ENCODE measurements at regions not wholly inside any gene's neighbourhood (a gene's known extent, or its start where the extent isn't known, plus 50 kb on each side); places are given as distances from the start of the nearest gene placed in this dataset.
"Not testable (repeated sequence)": the region's sequence is repeated elsewhere in the genome, so short reads cannot be mapped to it uniquely, and the experiment has no call there.

DNA sequence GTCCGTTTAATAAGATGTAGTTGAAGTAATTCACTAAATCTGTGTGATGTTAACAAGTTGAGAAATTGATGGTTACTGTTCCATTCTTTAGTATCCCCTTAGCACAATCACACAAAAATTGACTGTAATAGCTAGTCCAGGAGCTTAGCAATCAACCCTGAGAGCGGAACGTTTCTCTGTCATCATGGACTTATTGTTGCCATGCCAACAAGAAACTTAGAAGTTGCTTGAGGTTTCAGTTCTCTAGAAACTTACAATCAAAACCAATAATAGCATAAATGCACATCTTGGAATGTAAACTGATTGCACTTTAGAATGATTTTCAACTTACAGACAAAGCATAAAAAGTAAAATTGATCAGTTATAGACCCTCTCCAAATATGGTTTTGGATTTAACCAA is 125.4 kb upstream of the ANKH start:
- no peak overlapping the region for H3K27ac ChIP-seq (ENCODE audit: low read length)
- H3K4me3 ChIP-seq (ENCODE audit: low read length) = no peak overlapping the region
- H3K27me3 ChIP-seq (ENCODE audit: control insufficient read depth, insufficient read depth, low read length) = no peaks in the 10 kb centered on the region
- no peaks in the 10 kb centered on the region for H3K36me3 ChIP-seq (ENCODE audit: control insufficient read depth, insufficient read depth, low read length)
- peaks cover 5% of the 10 kb centered on the region for H3K9me3 ChIP-seq (ENCODE audit: control insufficient read depth, low read depth, low read length)
- no peaks in the 10 kb centered on the region for H3K4me1 ChIP-seq (ENCODE audit: control insufficient read depth, insufficient read depth, low read length)
- no peak for DNase-seq
- 100% methylated on average over 1 of the region's 3 CpGs for WGBS (ENCODE audit: insufficient coverage, low lambda C conversion rate)

- no peaks in the 10 kb centered on the region for H3K4me1 ChIP-seq (ENCODE audit: control insufficient read depth, insufficient read depth, low read length)
- H3K27ac ChIP-seq (ENCODE audit: low read length) = peak overlapping the region; percentile 39
- no peak overlapping the region for H3K4me3 ChIP-seq (ENCODE audit: low read length)
- H3K9me3 ChIP-seq (ENCODE audit: control insufficient read depth, low read depth, low read length) = peaks cover 5% of the 10 kb centered on the region
- WGBS (ENCODE audit: insufficient coverage, low lambda C conversion rate) = no CpG with 5 or more reads among the region's 4 CpGs
- H3K27me3 ChIP-seq (ENCODE audit: control insufficient read depth, insufficient read depth, low read length) = no peaks in the 10 kb centered on the region
- H3K36me3 ChIP-seq (ENCODE audit: control insufficient read depth, insufficient read depth, low read length) = no peaks in the 10 kb centered on the region
- DNase-seq = peak; percentile 29 to 73
Measured at GRCh38 chr5:14995229-14995628, 123.7 kb upstream of the ANKH start.

GRCh38 chr5:14993459-14994133 is 122.0 kb upstream of the ANKH start:
- not testable (repeated sequence) for H3K4me3 ChIP-seq (ENCODE audit: low read length); H3K27me3 ChIP-seq (ENCODE audit: control insufficient read depth, insufficient read depth, low read length); H3K9me3 ChIP-seq (ENCODE audit: control insufficient read depth, low read depth, low read length); DNase-seq; H3K4me1 ChIP-seq (ENCODE audit: control insufficient read depth, insufficient read depth, low read length); H3K27ac ChIP-seq (ENCODE audit: low read length); H3K36me3 ChIP-seq (ENCODE audit: control insufficient read depth, insufficient read depth, low read length)
- WGBS (ENCODE audit: insufficient coverage, low lambda C conversion rate) = no CpG with 5 or more reads among the region's 40 CpGs

DNA sequence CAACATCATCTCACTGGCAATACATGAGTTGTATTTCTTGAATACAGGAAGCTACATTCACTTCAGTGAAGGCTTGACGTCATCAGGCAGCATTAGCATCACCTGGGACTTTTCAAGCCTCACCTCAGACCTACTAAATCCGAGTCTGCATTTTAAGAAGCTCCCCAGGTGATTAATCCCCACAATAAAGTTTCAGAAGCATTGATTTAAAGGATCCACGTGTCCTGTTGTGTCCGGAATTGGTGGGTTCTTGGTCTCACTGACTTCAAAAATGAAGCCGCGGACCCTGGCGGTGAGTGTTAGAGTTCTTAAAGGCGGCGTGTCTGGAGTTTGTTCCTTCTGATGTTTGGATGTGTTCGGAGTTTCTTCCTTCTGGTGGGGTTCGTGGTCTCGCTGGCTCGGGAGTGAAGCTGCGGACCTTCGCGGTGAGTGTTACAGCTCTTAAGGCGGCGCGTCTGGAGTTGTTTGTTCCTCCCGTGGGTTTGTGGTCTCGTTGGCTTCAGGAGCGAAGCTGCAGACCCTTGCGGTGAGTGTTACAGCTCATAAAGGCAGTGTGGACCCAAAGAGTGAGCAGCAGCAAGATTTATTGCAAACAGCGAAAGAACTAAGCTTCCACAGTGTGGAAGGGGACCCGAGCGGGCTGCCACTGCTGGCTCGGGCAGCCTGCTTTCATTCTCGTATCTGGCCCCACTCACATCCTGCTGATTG is 121.3 kb upstream of the ANKH start:
- H3K27ac ChIP-seq (ENCODE audit: low read length) = not testable (repeated sequence)

GRCh38 chr5:14988223-14988622 is 116.6 kb upstream of the ANKH start:
- Histone ChIP-seq H3K4me3 (ENCODE audit: low read length) (no peak overlapping the region), H3K36me3 (ENCODE audit: control insufficient read depth, insufficient read depth, low read length) (no peaks in the 10 kb centered on the region), H3K27me3 (ENCODE audit: control insufficient read depth, insufficient read depth, low read length) (no peaks in the 10 kb centered on the region), H3K27ac (ENCODE audit: low read length) (no peak overlapping the region), H3K4me1 (ENCODE audit: control insufficient read depth, insufficient read depth, low read length) (no peaks in the 10 kb centered on the region), H3K9me3 (ENCODE audit: control insufficient read depth, low read depth, low read length) (no peaks in the 10 kb centered on the region)
- DNase-seq = peak; percentile 34 to 55
- WGBS (ENCODE audit: insufficient coverage, low lambda C conversion rate) = no CpG with 5 or more reads among the region's 5 CpGs

More for the DNA sequence above, 121.3 kb upstream of the ANKH start:
- H3K36me3 ChIP-seq (ENCODE audit: control insufficient read depth, insufficient read depth, low read length); H3K4me3 ChIP-seq (ENCODE audit: low read length); DNase-seq; H3K27me3 ChIP-seq (ENCODE audit: control insufficient read depth, insufficient read depth, low read length); H3K4me1 ChIP-seq (ENCODE audit: control insufficient read depth, insufficient read depth, low read length); H3K9me3 ChIP-seq (ENCODE audit: control insufficient read depth, low read depth, low read length): not testable (repeated sequence)
- WGBS (ENCODE audit: insufficient coverage, low lambda C conversion rate) = no CpG with 5 or more reads among the region's 28 CpGs

DNA sequence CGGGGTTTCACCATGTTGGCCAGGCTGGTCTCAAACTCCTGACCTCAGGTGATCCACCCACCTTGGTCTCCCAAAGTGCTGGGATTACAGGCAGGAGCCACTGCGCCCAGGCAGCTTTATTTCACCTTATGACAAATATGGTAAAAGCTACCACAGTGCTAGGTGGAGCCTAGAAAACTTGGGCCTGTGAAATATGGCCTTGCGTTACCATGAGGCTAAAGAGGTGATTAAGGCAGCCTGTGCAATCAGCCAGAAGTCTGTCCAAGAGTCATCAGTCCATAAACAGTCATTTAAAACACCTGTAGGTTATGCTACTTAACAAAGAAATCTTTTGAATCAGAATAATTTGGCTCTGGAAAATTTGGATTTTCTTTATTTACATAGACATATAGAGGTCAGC is 114.8 kb upstream of the ANKH start:
- H3K27me3 ChIP-seq (ENCODE audit: control insufficient read depth, insufficient read depth, low read length) = no peaks in the 10 kb centered on the region
- no peak overlapping the region for H3K4me3 ChIP-seq (ENCODE audit: low read length)
- no peaks in the 10 kb centered on the region for H3K4me1 ChIP-seq (ENCODE audit: control insufficient read depth, insufficient read depth, low read length)
- no CpG with 5 or more reads among the region's 3 CpGs for WGBS (ENCODE audit: insufficient coverage, low lambda C conversion rate)
- H3K9me3 ChIP-seq (ENCODE audit: control insufficient read depth, low read depth, low read length) = no peaks in the 10 kb centered on the region
- no peak overlapping the region for H3K27ac ChIP-seq (ENCODE audit: low read length)
- H3K36me3 ChIP-seq (ENCODE audit: control insufficient read depth, insufficient read depth, low read length) = no peaks in the 10 kb centered on the region
- DNase-seq = no peak

- Histone ChIP-seq H3K27me3 (ENCODE audit: control insufficient read depth, insufficient read depth, low read length) (no peaks in the 10 kb centered on the region), H3K27ac (ENCODE audit: low read length) (no peak overlapping the region), H3K4me1 (ENCODE audit: control insufficient read depth, insufficient read depth, low read length) (no peaks in the 10 kb centered on the region), H3K36me3 (ENCODE audit: control insufficient read depth, insufficient read depth, low read length) (no peaks in the 10 kb centered on the region), H3K4me3 (ENCODE audit: low read length) (no peak overlapping the region), H3K9me3 (ENCODE audit: control insufficient read depth, low read depth, low read length) (no peaks in the 10 kb centered on the region)
- 100% methylated on average over 1 of the region's 6 CpGs for WGBS (ENCODE audit: insufficient coverage, low lambda C conversion rate)
- no peak for DNase-seq
Measured at GRCh38 chr5:14983666-14984441, 112.3 kb upstream of the ANKH start.

DNA sequence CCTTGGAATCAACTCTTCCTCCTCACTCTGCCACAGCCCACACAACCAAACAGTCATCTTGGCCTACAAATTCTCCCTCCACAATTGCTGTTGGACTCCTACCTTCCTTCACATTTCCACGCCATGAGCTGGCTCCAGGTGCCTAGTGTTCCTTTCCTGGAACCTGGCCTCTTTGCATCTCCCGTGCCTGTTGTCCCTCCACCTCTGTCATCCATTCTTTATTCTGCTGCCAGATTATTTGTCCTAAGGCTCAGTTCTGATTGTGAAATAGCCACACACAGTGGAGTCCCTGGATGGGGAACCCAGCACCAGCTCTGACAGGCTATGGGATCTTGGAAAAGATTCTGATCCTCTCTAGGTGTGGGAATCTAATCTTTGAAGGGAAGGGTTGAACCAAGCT is 109.1 kb upstream of the ANKH start:
- no peak for DNase-seq
- WGBS (ENCODE audit: insufficient coverage, low lambda C conversion rate) = no CpG with 5 or more reads among the region's 2 CpGs
- Histone ChIP-seq H3K9me3 (ENCODE audit: control insufficient read depth, low read depth, low read length) (no peaks in the 10 kb centered on the region), H3K27ac (ENCODE audit: low read length) (no peak overlapping the region), H3K4me1 (ENCODE audit: control insufficient read depth, insufficient read depth, low read length) (peaks cover 3% of the 10 kb centered on the region), H3K4me3 (ENCODE audit: low read length) (no peak overlapping the region), H3K36me3 (ENCODE audit: control insufficient read depth, insufficient read depth, low read length) (no peaks in the 10 kb centered on the region), H3K27me3 (ENCODE audit: control insufficient read depth, insufficient read depth, low read length) (no peaks in the 10 kb centered on the region)

DNA sequence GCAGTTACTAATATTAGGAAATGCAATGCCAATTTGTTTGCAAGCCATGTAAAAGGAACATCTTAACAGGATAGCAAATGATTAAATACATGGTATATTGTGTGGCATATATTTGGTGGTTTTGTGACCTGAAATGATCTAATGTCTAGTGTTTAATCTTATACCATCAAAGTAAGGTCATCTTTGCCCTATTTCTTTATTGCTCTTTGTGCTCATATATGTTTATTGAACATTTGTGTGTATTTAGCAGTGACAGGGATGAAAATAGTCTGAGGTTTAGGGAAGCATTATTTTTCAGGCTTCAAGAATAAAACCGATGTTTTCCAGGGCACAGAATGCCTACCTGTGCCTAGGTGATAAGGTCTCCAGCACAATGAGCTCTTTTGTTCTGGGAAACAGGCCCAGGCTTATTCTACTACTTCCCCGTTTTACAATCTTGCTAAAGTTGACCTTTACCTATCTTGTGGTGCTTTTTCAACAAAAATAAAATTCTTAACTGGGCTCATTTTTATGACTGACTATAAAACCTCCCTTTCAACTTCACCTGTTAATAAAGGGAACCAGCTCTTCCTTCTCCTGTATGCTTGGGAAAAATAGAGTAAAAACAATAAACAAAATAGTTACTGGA is 105.6 kb upstream of the ANKH start:
- peak; percentile 52 to 87 for DNase-seq
- peak overlapping the region; percentile 12 for H3K27ac ChIP-seq (ENCODE audit: low read length)
- WGBS (ENCODE audit: insufficient coverage, low lambda C conversion rate) = 20% methylated on average over 1 of the region's 2 CpGs
- H3K36me3 ChIP-seq (ENCODE audit: control insufficient read depth, insufficient read depth, low read length) = no peaks in the 10 kb centered on the region
- peaks cover 3% of the 10 kb centered on the region for H3K4me1 ChIP-seq (ENCODE audit: control insufficient read depth, insufficient read depth, low read length)
- no peaks in the 10 kb centered on the region for H3K27me3 ChIP-seq (ENCODE audit: control insufficient read depth, insufficient read depth, low read length)
- H3K9me3 ChIP-seq (ENCODE audit: control insufficient read depth, low read depth, low read length) = no peaks in the 10 kb centered on the region
- no peak overlapping the region for H3K4me3 ChIP-seq (ENCODE audit: low read length)

DNA sequence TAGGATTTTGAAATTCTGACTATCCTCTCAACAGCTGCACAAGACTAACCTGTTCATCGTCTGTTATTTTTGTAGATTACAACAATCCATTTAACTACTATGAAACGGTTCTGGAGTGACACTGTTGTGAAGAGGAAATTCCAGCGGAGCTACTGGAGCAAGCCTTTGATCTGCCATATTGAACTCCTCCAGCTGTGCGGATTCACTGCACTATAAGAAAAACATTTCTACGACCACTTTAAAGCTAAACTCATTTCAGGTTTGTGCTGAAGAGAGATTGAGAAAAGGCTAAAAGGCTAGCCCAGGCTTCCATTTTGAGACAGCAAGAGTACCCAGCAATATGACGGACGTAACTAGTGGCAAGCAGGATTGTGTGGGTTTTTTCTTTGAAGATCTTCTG is 104.9 kb upstream of the ANKH start:
- Histone ChIP-seq H3K4me3 (ENCODE audit: low read length) (no peak overlapping the region), H3K27ac (ENCODE audit: low read length) (peak overlapping the region; percentile 12), H3K27me3 (ENCODE audit: control insufficient read depth, insufficient read depth, low read length) (no peaks in the 10 kb centered on the region), H3K4me1 (ENCODE audit: control insufficient read depth, insufficient read depth, low read length) (peaks cover 3% of the 10 kb centered on the region), H3K36me3 (ENCODE audit: control insufficient read depth, insufficient read depth, low read length) (no peaks in the 10 kb centered on the region), H3K9me3 (ENCODE audit: control insufficient read depth, low read depth, low read length) (no peaks in the 10 kb centered on the region)
- no peak for DNase-seq
- WGBS (ENCODE audit: insufficient coverage, low lambda C conversion rate) = 69% methylated on average over 2 of the region's 7 CpGs
